ENCODE measurements at regions not wholly inside any gene's neighbourhood (a gene's known extent, or its start where the extent isn't known, plus 50 kb on each side); places are given as distances from the start of the nearest gene placed in this dataset.

GRCh38 chr12:126492181-126492580, 1426.9 kb downstream of the AACS start:
- TF ChIP-seq CTCF (conservative IDR thresholded peaks at IDR 0.05) (no peak), EZH2 (IDR thresholded peaks at IDR 0.05; ENCODE audit: low read depth) (no peak)
